ENCODE measurements at regions not wholly inside any gene's neighbourhood (a gene's known extent, or its start where the extent isn't known, plus 50 kb on each side); places are given as distances from the start of the nearest gene placed in this dataset.

- Histone ChIP-seq H3K9me3 (ENCODE audit: insufficient read depth, low read depth, low read length) (peaks cover 1% of the 10 kb centered on the region; the same call in 1 of the 2 replicates), H3K36me3 (ENCODE audit: insufficient read depth, low read length) (no peaks in the 10 kb centered on the region), H3K27ac (ENCODE audit: low read depth, low read length) (no peak overlapping the region; the same call in 1 of the 2 replicates), H3K4me1 (ENCODE audit: insufficient read depth, low read length) (peaks cover 18% of the 10 kb centered on the region), H3K27me3 (ENCODE audit: insufficient read depth, low read length) (no peaks in the 10 kb centered on the region), H3K9ac (ENCODE audit: low read depth, low read length) (no peak overlapping the region), H3K4me3 (ENCODE audit: low read length) (no peak overlapping the region)
- 97% methylated on average over 5 of the region's 5 CpGs for WGBS
Observed at GRCh38 chr13:34777914-34778303, 164.2 kb upstream of the NBEA start.

- H3K9me3 ChIP-seq (ENCODE audit: insufficient read depth, low read depth, low read length), result peaks cover 4% of the 10 kb centered on the region; the same call in 1 of the 2 replicates
- peaks cover 18% of the 10 kb centered on the region for H3K4me1 ChIP-seq (ENCODE audit: insufficient read depth, low read length)
- H3K27me3 ChIP-seq (ENCODE audit: insufficient read depth, low read length), result no peaks in the 10 kb centered on the region
- no peak overlapping the region for H3K9ac ChIP-seq (ENCODE audit: low read depth, low read length)
- H3K27ac ChIP-seq (ENCODE audit: low read depth, low read length), result no peak overlapping the region
- H3K36me3 ChIP-seq (ENCODE audit: insufficient read depth, low read length), result no peaks in the 10 kb centered on the region
- WGBS, result 83% methylated on average over 6 of the region's 6 CpGs
- H3K4me3 ChIP-seq (ENCODE audit: low read length), result no peak overlapping the region
Observed at GRCh38 chr13:34779171-34779570, 162.9 kb upstream of the NBEA start.

GRCh38 chr13:34793301-34793700 lies 148.8 kb upstream of the NBEA start:
- Histone ChIP-seq H3K9ac (ENCODE audit: low read depth, low read length) (no peak overlapping the region), H3K27ac (ENCODE audit: low read depth, low read length) (no peak overlapping the region), H3K9me3 (ENCODE audit: insufficient read depth, low read depth, low read length) (peaks cover 11% of the 10 kb centered on the region), H3K4me3 (ENCODE audit: low read length) (no peak overlapping the region), H3K36me3 (ENCODE audit: insufficient read depth, low read length) (no peaks in the 10 kb centered on the region), H3K27me3 (ENCODE audit: insufficient read depth, low read length) (no peaks in the 10 kb centered on the region), H3K4me1 (ENCODE audit: insufficient read depth, low read length) (no peaks in the 10 kb centered on the region)
- WGBS, result 100% methylated on average over 2 of the region's 2 CpGs

- Histone ChIP-seq H3K27ac (ENCODE audit: low read depth, low read length) (no peak overlapping the region), H3K9me3 (ENCODE audit: insufficient read depth, low read depth, low read length) (no peaks in the 10 kb centered on the region), H3K9ac (ENCODE audit: low read depth, low read length) (no peak overlapping the region), H3K4me3 (ENCODE audit: low read length) (no peak overlapping the region), H3K36me3 (ENCODE audit: insufficient read depth, low read length) (no peaks in the 10 kb centered on the region), H3K27me3 (ENCODE audit: insufficient read depth, low read length) (no peaks in the 10 kb centered on the region), H3K4me1 (ENCODE audit: insufficient read depth, low read length) (no peaks in the 10 kb centered on the region)
- WGBS, result 100% methylated on average over 3 of the region's 4 CpGs
Observed at GRCh38 chr13:34803756-34804155, 138.3 kb upstream of the NBEA start.

GRCh38 chr13:34805347-34805746 lies 136.7 kb upstream of the NBEA start:
- Histone ChIP-seq H3K4me1 (ENCODE audit: insufficient read depth, low read length) (no peaks in the 10 kb centered on the region), H3K27ac (ENCODE audit: low read depth, low read length) (no peak overlapping the region), H3K36me3 (ENCODE audit: insufficient read depth, low read length) (no peaks in the 10 kb centered on the region), H3K9me3 (ENCODE audit: insufficient read depth, low read depth, low read length) (no peaks in the 10 kb centered on the region), H3K9ac (ENCODE audit: low read depth, low read length) (no peak overlapping the region), H3K4me3 (ENCODE audit: low read length) (no peak overlapping the region), H3K27me3 (ENCODE audit: insufficient read depth, low read length) (no peaks in the 10 kb centered on the region)
- 86% methylated on average over 1 of the region's 1 CpG for WGBS

- Histone ChIP-seq H3K4me1 (ENCODE audit: insufficient read depth, low read length) (no peaks in the 10 kb centered on the region), H3K4me3 (ENCODE audit: low read length) (no peak overlapping the region), H3K27ac (ENCODE audit: low read depth, low read length) (no peak overlapping the region), H3K27me3 (ENCODE audit: insufficient read depth, low read length) (no peaks in the 10 kb centered on the region), H3K9ac (ENCODE audit: low read depth, low read length) (no peak overlapping the region), H3K36me3 (ENCODE audit: insufficient read depth, low read length) (no peaks in the 10 kb centered on the region), H3K9me3 (ENCODE audit: insufficient read depth, low read depth, low read length) (peaks cover 10% of the 10 kb centered on the region; the same call in 1 of the 2 replicates)
Observed at GRCh38 chr13:34808649-34809048, 133.4 kb upstream of the NBEA start.

GRCh38 chr13:34810996-34811395 lies 131.1 kb upstream of the NBEA start:
- Histone ChIP-seq H3K9me3 (ENCODE audit: insufficient read depth, low read depth, low read length) (peaks cover 10% of the 10 kb centered on the region; the same call in 1 of the 2 replicates), H3K4me1 (ENCODE audit: insufficient read depth, low read length) (peaks cover 9% of the 10 kb centered on the region), H3K4me3 (ENCODE audit: low read length) (no peak overlapping the region), H3K27me3 (ENCODE audit: insufficient read depth, low read length) (no peaks in the 10 kb centered on the region), H3K9ac (ENCODE audit: low read depth, low read length) (no peak overlapping the region), H3K36me3 (ENCODE audit: insufficient read depth, low read length) (no peaks in the 10 kb centered on the region), H3K27ac (ENCODE audit: low read depth, low read length) (no peak overlapping the region)
- WGBS, result 90% methylated on average over 3 of the region's 3 CpGs

GRCh38 chr13:34815526-34815925 lies 126.5 kb upstream of the NBEA start:
- H3K27ac ChIP-seq (ENCODE audit: low read depth, low read length), result peak overlapping the region; percentile 89
- 90% methylated on average over 2 of the region's 2 CpGs for WGBS
- peaks cover 27% of the 10 kb centered on the region for H3K4me1 ChIP-seq (ENCODE audit: insufficient read depth, low read length)
- no peaks in the 10 kb centered on the region for H3K27me3 ChIP-seq (ENCODE audit: insufficient read depth, low read length)
- H3K4me3 ChIP-seq (ENCODE audit: low read length), result no peak overlapping the region
- H3K9ac ChIP-seq (ENCODE audit: low read depth, low read length), result no peak overlapping the region
- no peaks in the 10 kb centered on the region for H3K36me3 ChIP-seq (ENCODE audit: insufficient read depth, low read length)
- peaks cover 10% of the 10 kb centered on the region; the same call in 1 of the 2 replicates for H3K9me3 ChIP-seq (ENCODE audit: insufficient read depth, low read depth, low read length)

GRCh38 chr13:34816245-34816884 lies 125.7 kb upstream of the NBEA start:
- Histone ChIP-seq H3K9ac (ENCODE audit: low read depth, low read length) (no peak overlapping the region), H3K27ac (ENCODE audit: low read depth, low read length) (peak overlapping the region; percentile 89), H3K4me3 (ENCODE audit: low read length) (no peak overlapping the region), H3K27me3 (ENCODE audit: insufficient read depth, low read length) (no peaks in the 10 kb centered on the region), H3K4me1 (ENCODE audit: insufficient read depth, low read length) (peaks cover 27% of the 10 kb centered on the region), H3K36me3 (ENCODE audit: insufficient read depth, low read length) (no peaks in the 10 kb centered on the region), H3K9me3 (ENCODE audit: insufficient read depth, low read depth, low read length) (peaks cover 10% of the 10 kb centered on the region; the same call in 1 of the 2 replicates)
- WGBS, result 63% methylated on average over 1 of the region's 2 CpGs

- 82% methylated on average over 5 of the region's 6 CpGs for WGBS
- peaks cover 27% of the 10 kb centered on the region for H3K4me1 ChIP-seq (ENCODE audit: insufficient read depth, low read length)
- no peaks in the 10 kb centered on the region for H3K36me3 ChIP-seq (ENCODE audit: insufficient read depth, low read length)
- no peak overlapping the region for H3K4me3 ChIP-seq (ENCODE audit: low read length)
- H3K9ac ChIP-seq (ENCODE audit: low read depth, low read length), result no peak overlapping the region
- no peaks in the 10 kb centered on the region for H3K27me3 ChIP-seq (ENCODE audit: insufficient read depth, low read length)
- H3K27ac ChIP-seq (ENCODE audit: low read depth, low read length), result peak overlapping the region; percentile 89
- peaks cover 10% of the 10 kb centered on the region; the same call in 1 of the 2 replicates for H3K9me3 ChIP-seq (ENCODE audit: insufficient read depth, low read depth, low read length)
Observed at GRCh38 chr13:34816908-34817665, 125.0 kb upstream of the NBEA start.

- H3K27me3 ChIP-seq (ENCODE audit: insufficient read depth, low read length), result no peaks in the 10 kb centered on the region
- no peak overlapping the region for H3K4me3 ChIP-seq (ENCODE audit: low read length)
Observed at GRCh38 chr13:34822650-34823049, 119.4 kb upstream of the NBEA start.

More at GRCh38 chr13:34822650-34823049, 119.4 kb upstream of the NBEA start:
- Histone ChIP-seq H3K27ac (ENCODE audit: low read depth, low read length) (no peak overlapping the region), H3K9me3 (ENCODE audit: insufficient read depth, low read depth, low read length) (no peaks in the 10 kb centered on the region), H3K4me1 (ENCODE audit: insufficient read depth, low read length) (peaks cover under 1% of the 10 kb centered on the region), H3K36me3 (ENCODE audit: insufficient read depth, low read length) (no peaks in the 10 kb centered on the region), H3K9ac (ENCODE audit: low read depth, low read length) (no peak overlapping the region)
- no CpG with 5 or more reads among the region's 1 CpG for WGBS
